HG02759 (cell line): ENCODE measurements at regions not wholly inside any gene's neighbourhood (a gene's known extent, or its start where the extent isn't known, plus 50 kb on each side); places are given as distances from the start of the nearest gene placed in this dataset.
"Not testable (repeated sequence)": the region's sequence is repeated elsewhere in the genome, so short reads cannot be mapped to it uniquely, and the experiment has no call there.

Experiments used
- ATAC-seq: cut with Tn5 transposase; IDR thresholded peaks from one replicate; pipeline ENCODE4 v1.9.1; 2021; ENCODE audit warnings: mild to moderate bottlenecking, moderate library complexity; ENCODE audit not compliant: unreplicated experiment

DNA sequence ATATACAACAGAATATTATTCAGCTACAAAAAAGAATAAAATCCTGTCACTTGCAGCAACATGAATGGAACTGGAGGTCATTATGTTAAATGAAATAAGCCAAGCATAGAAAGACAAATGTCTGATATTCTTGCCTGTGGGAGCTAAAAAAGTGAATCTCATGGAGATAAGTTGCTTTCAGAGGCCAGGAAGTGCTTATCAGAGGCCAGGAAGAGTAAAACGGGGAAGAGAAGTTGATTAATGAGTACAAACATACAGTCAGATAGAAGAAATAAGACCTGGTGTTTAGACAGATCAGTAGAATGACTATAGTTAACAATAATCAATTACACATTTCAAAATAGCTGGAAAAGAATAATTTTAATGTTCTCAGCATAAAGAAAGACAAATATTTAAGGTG, 54.4 kb upstream of the CPHXL start:
- ATAC-seq = no peak

DNA sequence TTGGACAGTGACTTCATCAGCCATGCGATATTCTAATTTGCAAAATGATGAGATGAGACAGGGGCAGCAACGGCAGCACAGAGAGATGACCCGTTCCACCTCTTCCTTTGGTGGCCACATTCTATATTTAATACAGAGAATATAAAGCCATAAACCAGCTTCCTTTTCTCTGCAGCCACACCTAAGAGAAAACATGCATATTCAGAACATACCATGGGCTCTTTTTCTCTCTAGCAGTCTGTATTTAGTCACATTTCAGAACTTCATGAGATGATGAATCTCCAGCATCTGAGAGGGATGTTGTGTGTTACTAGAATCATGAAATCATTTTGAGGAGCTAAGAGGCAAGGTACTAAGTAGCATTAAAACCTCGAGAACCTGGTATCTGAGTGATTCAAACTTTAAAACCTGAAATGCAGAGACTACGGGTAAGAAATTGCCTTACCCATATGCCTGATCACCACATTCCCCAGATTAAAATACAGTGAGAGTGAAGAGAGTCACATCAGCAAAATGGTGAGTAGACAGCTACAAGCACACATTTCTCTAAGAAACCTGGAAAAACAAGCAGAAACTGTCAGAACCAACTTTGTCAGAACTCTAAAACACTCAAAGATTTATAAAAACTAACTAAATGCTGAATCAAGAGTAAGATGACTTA, 55.5 kb upstream of the CPHXL start:
- ATAC-seq = no peak

DNA sequence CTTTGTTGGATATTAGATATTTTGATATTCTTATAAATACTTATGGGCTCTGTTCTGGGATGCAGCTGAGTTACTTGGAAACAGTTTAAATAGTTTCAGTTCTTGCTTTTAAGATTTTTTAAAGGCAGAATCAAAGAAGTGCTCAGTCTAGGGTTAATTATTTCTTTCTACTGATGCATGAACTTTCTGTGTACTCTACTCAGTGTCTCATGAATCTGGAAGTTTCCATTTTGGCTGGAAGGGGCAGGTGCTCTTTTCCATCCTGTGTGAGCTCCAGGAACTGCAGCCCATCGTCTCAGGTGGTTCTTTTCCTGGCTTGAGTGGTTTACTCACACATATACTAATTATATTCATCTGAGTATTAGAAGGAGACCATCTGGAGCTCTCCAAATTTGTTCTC, 61.1 kb upstream of the CPHXL start:
- ATAC-seq = peak; percentile 66

GRCh38 chr16:75789237-75789636, 62.9 kb upstream of the CPHXL start:
- ATAC-seq = peak; percentile 72

GRCh38 chr16:75792771-75793492, 66.6 kb upstream of the CPHXL start:
- ATAC-seq = no peak

GRCh38 chr16:75793641-75794040, 67.4 kb upstream of the CPHXL start:
- no peak for ATAC-seq

GRCh38 chr16:75794426-75794825, 68.1 kb upstream of the CPHXL start:
- peak; percentile 58 for ATAC-seq

GRCh38 chr16:75798714-75799113, 72.4 kb upstream of the CPHXL start:
- ATAC-seq = no peak

DNA sequence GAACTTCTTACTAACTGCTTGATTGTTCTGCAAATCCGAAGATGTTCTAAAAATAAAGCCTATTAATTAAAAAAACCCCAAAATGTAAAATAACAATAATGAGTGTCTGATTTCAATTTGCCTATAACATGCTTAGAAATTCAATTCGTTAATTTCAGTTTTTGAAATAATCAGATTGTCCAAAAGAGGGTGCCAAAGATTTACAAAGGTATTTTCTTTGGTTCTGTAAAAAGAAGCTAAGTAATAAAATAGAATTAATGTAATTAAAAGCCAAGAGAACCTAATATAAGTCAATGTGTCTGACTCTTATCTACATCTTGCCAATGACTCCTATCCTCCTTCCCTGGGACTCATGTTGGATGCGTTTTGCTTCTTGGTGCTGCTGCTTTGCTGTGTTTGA, 75.0 kb upstream of the CPHXL start:
- ATAC-seq = no peak

DNA sequence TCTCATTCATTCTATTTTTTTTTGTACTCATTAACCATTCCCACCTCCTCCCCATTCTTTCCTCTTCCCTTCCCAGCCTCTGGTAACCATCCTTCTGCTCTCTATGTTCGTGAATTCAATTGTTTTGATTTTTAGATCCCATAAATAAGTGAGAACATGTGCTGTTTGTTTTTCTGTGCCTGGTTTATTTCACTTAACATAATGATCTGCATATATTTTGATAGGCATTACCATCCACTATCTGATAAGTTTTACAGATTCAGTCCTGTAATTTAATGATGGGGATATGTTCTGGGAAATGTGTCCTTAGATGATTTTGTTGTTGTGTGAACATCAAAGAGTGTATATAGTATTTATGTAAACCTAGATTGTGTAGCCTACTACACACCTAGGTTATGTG, 77.5 kb upstream of the CPHXL start:
- ATAC-seq = no peak

GRCh38 chr16:75804368-75804767, 78.1 kb upstream of the CPHXL start:
- no peak for ATAC-seq

- ATAC-seq = no peak
Observed at GRCh38 chr16:75805946-75806345, 79.7 kb upstream of the CPHXL start.

DNA sequence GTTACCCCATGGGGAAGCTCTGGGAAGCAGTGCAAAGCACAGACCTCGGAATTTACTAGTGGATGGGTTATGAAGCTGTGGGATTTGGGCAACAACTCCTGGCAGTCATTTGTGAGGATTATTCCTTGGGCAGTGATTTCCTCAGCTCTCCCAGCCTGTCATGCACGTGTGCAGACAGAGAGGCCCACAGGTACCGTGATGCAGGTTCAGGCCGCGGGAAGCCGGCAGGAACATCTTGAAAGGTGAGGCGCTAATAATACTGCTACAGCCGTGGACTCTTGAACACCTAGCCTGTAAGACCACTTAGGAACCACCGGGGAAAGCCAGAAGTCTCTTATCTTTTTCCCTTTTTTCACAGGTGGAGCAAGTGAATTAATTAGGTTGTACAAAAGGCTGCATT, 80.2 kb upstream of the CPHXL start:
- ATAC-seq = no peak

- no peak for ATAC-seq
Observed at GRCh38 chr16:75810342-75810741, 84.1 kb upstream of the CPHXL start.

- ATAC-seq = no peak
Observed at GRCh38 chr16:75811020-75811634, 84.8 kb upstream of the CPHXL start.

GRCh38 chr16:75818491-75818890, 92.2 kb upstream of the CPHXL start:
- ATAC-seq = no peak

DNA sequence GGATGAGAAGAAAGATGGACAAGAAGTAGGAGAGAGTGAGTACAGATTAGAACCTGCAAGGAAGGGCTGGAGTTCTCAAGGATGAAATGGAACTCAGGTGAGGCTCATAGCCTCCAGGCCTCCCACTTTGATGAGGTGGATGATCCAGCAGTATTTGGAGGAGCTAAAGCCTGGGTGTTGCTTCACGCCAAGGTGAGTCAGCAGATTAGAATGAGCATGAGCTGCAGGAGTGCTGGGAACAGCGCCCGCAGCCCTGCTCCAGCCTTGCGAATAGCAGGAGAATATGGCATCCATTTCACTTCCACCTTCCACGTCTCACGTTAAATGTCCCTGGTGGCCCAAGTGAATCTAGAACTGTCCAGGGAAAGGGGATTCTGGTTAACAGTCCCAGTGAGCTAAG, 94.4 kb upstream of the CPHXL start:
- ATAC-seq = no peak

DNA sequence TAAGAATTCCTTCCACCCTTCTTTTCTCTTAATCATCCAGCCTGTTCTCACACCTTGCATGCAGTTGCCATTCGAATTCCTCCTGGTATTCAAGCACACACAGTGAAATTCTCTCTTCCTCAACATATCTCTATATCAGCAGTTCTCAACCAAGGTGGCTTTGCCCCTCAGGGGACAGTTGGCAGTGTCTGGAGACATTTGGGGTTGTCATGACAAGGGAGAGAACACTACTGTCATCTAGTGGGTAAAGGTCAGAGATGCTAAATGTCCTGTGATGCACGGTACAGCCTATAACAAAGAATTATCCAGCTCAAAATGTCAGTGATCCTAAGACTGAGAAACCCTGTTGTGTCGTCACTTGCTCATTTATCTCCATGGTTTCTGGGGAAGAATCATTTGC, 94.8 kb upstream of the CPHXL start:
- no peak for ATAC-seq

DNA sequence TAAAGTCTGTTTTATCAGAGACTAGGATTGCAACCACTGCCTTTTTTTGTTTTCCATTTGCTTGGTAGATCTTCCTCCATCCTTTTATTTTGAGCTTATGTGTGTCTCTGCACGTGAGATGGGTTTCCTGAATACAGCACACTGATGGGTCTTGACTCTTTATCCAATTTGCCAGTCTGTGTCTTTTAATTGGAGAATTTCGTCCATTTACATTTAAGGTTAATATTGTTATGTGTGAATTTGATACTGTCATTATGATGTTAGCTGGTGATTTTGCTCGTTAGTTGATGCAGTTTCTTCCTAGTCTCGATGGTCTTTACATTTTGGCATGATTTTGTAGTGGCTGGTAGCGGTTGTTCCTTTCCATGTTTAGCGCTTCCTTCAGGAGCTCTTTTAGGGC, 99.5 kb upstream of the CPHXL start:
- not testable (repeated sequence) for ATAC-seq

GRCh38 chr16:75827372-75828038, 101.2 kb upstream of the CPHXL start:
- ATAC-seq = not testable (repeated sequence)

DNA sequence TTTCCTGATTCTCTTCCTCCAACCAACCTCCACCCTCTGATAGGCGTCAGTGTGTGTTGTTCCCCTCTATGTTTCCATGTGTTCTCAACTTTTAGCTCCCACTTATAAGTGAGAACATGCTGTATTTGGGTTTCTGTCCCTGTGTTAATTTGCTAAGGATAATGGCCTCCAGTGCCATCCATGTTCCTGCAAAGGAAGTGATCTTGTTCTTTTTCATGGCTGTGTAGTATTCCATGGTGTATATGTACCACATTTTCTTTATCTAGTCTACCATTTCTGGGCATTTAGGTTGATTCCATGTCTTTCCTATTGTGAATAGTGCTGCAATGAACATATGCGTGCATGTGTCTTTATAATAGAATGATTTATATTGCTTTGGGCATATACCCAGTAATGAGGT, 107.1 kb upstream of the CPHXL start:
- ATAC-seq = not testable (repeated sequence)
